Body of pancreas (tissue), 4 donors: ENCODE measurements at regions not wholly inside any gene's neighbourhood (a gene's known extent, or its start where the extent isn't known, plus 50 kb on each side); places are given as distances from the start of the nearest gene placed in this dataset.

ENCODE experiments used
- CTCF ChIP-seq, 7 experiments: fragments of 450-650 bp in 4 of 7; fragments of 200-600 bp in 3 of 7; sonication (generic) in 3 of 7; IDR thresholded peaks; one replicate each; pipeline ENCODE4 v1.5.1; 2016 to 2019; ENCODE audit warnings: antibody characterized with exemption in 7 of 7
- POLR2A ChIP-seq, 3 donors: fragments of 450-650 bp; IDR thresholded peaks; one replicate each; pipeline ENCODE4 v1.6.1; 2016; ENCODE audit warnings: antibody characterized with exemption in 3 of 3, mild to moderate bottlenecking in 2 of 3

- TF ChIP-seq CTCF (IDR thresholded peaks at IDR 0.05) (no peak), POLR2A (IDR thresholded peaks at IDR 0.05) (no peak)
These were observed 643.6 kb downstream of the HS3ST4 start for GRCh38 chr16:26335236-26335853.
